NCI-H748 (cell line): ENCODE measurements at regions not wholly inside any gene's neighbourhood (a gene's known extent, or its start where the extent isn't known, plus 50 kb on each side); places are given as distances from the start of the nearest gene placed in this dataset.
A peak's percentile ranks its signal among the peaks of the same experiment; 100 is the strongest.
"Not testable (repeated sequence)": the region's sequence is repeated elsewhere in the genome, so short reads cannot be mapped to it uniquely, and the experiment has no call there.

Experiments
- DNase-seq: peaks from one replicate; lab custom pipeline; 2025; ENCODE audit not compliant: unreplicated experiment; lab: John Stamatoyannopoulos, UW

DNA sequence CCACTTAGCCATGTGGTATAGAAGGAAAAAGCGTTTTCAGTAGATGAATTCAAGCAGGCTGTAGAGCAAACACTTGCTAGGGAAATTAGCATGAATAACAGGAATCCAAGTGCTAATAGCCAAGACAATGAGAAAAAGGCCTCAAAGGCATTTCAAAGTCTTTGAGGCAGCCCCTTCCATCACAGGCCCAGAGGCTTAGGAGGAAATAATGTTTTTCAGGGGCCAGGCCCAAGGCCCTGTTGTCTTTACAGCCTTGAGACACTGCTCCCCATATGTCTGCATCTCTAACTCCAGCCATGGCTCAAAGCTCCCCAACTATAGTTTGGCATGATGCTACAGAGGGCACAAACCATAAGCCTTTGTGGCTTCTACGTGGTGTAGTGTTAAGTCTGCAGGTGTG is 563.5 kb downstream of the TAF11L14 start:
- no peak for DNase-seq

DNA sequence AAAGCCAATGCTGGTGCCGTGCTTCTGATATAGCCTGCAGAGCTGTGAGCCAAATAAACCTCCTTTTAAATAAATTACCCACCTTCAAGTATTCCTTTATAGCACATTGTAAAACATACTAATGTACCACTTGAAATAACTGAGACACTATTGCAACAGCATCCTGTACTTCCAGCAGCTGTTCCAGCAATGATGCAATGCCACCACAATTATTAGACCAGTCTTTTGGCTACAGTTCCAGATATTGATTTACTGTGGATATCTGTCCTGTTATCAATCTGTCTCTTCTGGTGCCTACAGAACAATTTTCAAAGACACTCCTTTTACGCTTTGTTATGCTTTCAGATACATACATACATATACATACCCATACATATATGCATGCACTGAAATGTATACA is 567.9 kb downstream of the TAF11L14 start:
- no peak for DNase-seq

DNA sequence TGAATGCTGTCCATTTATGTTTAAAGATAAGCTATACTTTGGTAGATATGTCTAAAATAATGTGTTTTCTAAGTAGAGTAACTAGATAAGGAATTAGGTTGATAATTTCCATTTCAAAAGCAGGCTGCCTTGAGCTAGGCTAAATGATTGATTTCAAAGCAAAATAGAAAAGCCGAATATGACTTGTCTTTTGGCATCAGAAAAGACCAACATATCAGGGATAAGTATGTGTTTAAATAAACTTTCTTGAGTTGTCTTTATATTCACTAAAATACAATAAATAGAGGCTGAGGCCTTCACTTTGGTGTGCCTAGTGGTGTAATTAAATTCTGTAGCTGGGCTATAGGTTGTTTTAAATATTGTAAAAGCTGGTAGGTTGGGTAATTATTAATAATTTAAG is 569.0 kb downstream of the TAF11L14 start:
- DNase-seq = no peak

DNA sequence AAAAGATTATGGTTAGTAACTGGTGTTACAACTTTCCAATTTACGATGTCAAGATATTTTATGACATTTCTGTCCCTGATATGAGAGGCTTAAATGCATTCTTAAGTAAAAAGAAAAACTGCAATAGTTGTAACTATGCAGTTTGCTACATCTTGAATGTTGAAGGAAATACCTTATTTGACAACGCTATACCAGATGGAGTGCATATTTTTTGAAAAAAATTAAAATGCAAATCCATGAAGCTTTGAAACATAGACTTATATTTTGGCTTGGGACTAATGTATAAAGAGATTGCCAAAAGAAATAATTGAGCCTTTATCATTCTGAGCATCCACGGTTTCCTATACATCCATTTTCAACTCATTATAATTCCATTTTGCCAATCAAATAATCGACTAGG is 579.4 kb downstream of the TAF11L14 start:
- DNase-seq = no peak

DNA sequence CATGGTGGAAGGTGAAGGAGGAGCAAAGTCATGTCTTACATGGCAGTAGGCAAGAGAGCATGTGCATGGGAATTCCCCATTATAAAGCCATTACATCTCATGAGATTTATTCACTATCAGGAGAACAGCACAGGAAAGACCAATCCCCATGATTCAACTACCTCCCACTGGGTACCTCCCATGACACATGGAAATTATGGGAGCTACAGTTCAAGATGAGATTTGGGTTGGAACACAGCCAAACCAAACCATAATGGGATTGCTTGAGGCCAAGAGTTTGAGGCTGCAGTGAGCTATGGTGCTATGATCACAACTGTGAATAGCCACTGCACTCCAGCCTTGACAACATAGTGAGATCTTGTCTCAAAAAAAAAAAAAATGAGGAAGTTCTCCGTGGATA is 581.8 kb downstream of the TAF11L14 start:
- no peak for DNase-seq

DNA sequence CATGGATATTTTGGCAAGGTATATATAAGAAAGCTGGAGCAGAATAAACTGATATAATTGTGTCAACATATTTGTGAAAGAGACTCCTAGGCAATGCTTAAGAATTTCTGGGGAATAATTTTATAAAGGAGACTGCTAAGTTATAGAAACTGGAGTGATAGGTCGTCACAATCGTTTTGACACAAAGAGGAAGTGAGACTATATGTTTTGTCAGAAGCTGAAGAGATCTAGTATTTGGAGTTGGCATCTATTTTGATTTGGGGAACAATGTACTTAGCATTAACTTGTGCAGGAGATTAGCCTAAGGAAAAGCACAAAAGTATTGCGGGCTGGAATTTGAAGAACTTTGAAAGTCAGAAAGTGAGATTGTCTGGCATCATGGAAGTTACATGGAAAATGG is 582.5 kb downstream of the TAF11L14 start:
- no peak for DNase-seq

DNA sequence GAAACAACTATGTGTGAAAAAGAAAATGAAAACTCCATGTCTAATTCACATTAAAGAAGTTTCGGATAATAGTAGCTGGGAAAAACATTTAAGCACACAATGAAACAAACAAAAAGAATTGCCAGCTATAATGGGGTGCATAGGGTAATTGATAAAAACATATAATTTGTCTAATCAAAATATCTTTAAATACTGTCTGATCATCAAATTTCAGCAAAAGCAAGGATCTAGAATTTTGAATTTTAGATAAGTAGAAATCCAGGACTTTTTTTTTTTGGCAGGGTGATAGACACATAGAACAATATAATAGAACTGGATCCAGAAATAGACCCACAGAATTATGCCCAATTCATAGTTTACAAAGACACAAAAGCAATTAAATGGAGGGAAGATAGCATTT is 585.0 kb downstream of the TAF11L14 start:
- no peak for DNase-seq

DNA sequence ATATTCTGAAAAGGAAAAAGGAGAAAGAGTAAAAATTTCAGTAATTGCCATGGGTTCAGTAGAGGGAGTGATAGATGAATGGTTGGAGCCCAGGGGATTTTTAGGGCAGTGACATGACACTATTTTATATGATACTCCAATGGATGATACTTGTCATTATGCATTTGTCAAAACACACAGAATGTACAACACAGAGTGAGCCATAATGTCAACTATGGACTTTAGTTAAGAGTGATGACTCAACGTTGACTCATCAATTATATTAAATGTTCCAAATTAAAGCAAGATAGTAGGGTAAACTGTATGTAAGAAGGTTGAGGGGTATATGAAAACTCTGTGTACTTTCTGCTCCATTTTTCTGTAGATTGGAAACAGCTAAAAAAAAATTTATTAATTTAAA is 586.4 kb downstream of the TAF11L14 start:
- DNase-seq = peak; percentile 51

DNA sequence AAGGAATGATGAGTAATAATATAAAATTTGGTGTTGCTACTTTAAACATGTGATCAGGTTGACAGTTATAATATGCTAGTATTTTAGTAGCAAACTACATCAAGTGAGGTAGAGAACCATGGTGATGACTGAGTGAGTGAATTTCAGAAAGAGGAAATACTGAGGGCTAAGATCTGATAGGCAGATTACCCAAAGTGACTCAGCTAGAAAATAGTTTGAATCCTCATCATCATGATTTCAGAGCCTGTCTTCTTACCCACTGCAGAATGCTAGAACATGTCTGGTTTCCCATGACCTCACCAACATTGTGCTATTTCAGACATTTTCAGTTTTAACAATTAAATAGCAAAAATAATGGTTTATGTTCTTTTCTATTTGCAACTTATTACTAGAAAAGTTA is 602.1 kb downstream of the TAF11L14 start:
- no peak for DNase-seq

DNA sequence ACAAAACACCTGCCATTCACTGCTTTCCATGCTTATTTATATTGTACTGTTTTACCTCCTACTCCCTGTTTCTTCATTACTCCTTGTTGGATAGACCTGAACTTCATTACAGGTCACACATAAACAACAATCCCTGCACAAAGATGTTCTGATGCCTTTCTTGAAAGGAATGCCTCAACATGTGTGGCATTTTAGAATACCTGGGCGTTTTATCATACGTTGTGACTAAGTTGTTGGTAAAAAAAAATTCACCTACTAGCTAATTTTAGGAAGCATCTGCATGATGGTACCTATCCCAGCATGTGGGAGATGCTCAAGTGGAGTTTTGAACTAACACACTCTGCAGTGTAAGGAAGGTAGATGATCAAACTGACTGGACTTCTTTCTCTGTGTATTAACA is 604.1 kb downstream of the TAF11L14 start:
- no peak for DNase-seq

DNA sequence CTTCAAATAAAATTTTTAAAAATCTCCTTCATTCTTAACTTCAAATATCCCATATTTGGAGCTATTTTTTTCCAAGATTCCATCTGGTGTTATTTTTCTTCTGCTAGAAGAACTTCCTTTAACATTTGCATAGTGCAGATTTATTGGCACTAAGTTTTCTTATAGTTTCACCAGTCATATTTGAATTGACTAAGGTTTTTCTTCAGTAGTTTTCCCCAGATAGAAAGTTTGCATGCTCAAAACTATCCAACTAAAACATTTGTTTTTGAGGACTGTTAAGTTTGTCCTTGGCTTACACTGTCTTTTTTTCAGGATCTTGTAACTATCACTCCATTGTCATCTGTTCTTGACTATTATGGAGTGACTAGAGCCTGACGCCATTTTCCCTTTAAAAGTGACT is 606.7 kb downstream of the TAF11L14 start:
- no peak for DNase-seq

DNA sequence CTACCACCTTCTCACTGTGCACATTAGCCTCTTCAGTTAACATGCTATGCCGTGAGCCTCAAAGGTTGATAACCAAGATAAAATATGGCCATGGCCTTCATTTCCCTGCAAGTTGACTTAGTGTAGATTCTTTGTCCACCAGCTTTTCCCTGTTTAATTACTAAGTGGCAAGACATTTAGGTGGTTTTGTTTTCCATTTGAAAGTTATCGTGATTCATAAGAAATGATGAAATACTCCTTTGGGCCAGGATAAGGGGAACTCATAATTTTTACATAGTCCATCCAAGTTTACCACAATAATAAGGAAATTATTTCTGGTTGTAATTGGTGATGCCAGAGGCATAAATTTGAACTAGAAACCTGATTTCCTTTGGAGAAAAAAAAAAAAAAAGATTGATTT is 609.6 kb downstream of the TAF11L14 start:
- DNase-seq = no peak

DNA sequence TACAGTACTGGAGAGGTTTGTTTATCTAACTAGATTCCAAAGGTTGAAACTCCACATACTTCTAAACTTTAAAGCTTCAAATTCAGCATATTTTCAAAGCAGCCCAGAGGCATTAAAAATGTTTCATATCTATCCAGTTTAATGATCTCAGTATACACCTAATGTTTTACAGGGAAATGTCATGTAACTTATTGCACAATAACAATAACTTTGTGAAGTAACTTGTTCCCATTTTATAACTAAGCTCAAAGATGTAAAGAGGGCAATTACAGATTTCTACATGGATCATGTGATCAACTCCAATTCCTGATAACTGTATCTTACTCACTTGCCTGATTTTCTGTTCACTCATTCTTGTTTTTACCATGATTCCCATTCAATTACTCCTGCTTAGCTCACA is 610.0 kb downstream of the TAF11L14 start:
- no peak for DNase-seq

DNA sequence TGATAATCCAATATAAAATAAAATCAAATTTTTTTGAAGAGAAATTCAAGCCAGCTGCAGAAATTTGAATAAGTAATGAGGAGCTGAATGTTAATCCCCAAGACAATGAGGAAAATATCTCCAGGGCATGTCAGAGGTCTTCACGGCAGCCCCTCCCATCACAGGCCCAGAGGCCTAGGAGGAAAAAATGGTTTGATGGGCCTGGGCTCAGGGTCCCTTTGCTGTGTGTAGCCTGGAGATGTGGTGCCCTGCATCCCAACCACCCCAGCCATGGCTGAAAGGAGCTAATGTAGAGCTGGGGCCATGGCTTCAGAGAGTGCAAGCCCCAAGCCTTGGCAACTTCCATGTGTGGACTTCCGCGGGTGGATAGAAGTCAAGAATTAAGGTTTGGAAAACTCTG is 618.3 kb downstream of the TAF11L14 start:
- DNase-seq = no peak

DNA sequence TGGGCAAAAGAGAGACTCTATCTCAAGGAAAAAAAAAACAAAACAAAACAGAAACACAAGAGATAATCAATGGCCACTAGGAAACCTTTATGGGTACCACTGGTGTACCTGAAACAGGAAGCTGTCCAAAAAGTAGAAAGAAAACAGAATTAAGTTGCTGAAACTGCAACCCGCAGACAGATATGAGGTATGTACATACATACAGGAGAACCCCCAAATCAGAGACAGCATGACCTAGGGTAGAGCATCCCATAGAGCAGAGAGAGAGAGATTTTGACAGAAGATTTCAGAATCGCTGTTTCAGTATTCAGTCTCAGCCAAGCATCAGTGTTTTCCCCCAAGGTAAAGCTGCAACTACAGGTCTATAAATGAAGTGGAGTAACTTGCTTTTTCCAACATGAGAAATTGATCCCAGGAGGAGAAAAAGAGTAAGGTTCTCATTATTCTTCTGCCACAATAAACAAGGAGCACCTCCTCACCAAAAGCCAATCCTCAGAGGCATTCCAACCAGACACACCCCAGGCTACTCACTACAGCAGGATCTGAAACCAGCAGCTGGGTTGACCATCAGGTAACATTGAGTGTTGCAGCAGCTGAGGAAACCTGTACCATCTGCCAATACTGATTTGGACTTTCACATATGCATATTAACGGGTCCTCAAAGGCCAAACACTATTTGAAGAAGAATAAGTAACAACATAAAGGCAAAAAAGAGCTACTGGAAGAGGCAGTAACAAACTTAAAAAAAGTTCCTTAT is 630.0 kb downstream of the TAF11L14 start:
- DNase-seq = no peak

DNA sequence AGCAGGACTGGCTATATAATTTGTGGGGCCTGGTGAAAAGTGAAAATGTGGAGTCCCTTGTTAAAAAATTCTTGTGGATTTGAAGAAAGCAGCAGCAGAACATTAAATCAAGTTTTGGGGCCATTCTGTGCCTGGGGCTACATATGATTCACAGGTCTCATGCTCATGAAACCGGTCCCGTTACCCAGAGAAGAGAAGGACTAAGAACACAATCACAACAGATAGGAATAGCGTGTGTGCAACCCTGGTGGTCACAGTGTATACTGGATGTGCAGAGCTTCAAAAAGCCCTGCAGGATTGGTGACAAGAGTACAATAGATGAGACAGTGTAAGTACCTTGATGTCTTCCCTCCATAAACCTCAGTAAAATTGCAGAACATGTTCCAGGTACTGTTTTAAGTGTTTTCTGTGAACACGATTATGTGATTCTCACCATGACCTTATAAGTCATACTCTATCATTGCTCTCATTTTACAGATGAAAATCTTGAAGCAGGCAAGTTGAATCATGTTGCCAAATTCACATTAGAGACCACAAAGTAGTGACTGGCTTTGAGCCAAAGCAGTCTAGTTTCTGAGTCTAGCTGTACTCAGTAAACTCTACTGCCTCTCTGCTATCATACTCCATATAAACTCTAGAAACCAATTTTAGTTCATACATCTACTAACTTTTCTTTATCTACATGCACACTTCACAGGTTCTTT is 636.5 kb downstream of the TAF11L14 start:
- no peak for DNase-seq

DNA sequence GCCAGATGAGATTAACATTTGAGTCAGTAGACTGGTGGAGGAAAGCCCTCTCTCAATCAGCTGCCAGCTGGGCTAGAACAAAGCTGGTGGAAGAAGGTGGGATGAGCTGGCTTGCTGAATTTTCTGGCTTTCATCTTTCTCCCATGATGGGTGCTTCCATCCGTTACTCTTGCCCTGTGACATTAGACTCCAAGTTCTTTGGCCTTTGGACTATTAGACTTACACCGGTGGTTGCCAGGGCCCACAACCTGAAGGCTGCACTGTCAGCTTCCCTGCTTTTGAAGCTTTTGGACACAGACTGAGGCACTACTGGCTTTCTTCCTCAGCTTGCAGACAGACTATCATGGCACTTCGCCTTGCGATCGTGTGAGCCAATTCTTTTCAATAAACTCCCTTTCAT is 642.7 kb downstream of the TAF11L14 start:
- DNase-seq = no peak

DNA sequence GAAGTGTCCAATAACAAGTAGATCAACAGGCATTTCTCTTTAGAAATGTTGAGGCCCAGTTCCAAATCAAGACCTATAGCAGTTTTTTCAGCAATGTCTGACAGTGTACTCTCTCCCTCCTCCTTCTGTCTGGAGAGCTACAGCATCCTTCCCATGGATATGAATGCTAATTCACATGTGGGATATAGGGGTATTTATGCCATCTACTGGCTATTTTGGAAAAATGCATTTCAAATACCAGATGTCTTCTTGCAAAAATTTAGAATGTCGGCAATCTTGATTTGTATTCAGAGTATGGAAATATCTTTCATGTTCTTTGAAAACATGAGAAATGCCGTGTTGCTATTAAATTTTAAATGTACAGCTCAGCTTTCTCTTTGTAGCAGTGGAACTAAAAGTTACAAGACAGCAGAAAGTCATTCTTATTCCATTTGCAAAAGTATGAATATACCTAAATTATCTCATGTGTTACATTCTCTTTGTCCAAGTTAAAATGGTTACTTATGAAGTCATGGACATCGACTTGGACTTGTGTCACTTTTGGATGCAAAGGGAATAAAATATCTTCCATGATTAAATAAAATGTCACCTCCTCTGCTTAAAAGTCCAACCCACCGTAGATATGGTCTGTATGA is 647.8 kb downstream of the TAF11L14 start:
- DNase-seq = peak; percentile 95

DNA sequence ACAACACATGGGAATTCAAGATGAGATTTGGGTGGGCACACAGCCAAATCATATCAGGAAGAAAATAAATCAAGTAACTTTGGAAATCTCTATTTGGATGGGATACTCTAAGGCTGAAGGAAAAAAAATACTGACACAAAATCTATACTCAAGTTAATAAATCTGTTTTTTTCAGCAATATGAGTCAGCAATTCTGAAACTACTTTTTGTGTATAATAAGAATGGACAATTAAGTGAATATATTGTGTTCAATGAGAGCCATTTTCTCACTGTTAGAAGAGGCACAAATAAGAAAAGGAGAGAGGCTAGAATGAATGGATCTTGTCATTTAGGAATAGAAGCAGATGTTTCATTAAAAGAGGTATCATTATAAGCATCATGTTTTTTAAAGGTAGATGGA is 651.0 kb downstream of the TAF11L14 start:
- DNase-seq = no peak

DNA sequence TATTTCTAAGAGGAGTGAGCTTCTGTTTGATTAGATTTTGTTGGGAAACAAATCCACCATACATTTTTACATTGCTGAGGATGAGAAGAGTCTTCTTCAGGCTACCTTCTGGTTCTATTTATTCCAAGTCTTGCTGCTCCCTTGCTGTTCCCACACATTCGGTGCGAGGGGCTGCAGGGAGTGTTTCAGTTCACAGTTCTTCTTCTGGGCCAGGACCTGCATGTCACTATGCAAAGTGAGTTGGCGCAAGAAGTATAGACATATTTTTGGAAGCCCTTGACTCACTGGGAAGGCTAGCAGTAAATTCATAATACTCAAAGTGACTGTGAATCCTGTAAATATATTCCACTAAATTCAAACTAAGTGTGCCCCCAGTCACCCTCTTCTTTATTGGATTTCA is 657.9 kb downstream of the TAF11L14 start:
- no peak for DNase-seq

DNA sequence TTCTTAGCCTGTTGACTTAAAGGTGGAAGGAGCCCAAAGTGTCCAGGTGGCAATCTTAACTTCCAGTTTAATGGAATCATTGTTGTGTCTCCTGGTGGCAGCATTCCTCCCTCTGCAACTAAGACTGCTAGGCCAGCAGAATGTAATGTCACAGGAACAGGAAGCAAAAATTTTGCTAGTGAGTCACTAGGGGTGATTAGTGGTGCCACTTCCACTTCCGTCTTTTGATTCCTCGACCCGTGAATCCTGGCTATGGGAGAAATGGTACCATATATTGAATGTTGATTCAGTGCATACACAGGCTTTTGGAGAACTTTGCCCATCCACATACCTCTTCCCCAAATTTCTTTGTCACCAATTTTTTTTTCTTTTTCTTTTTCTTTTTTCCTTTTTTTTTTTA is 661.4 kb downstream of the TAF11L14 start:
- DNase-seq = not testable (repeated sequence)

DNA sequence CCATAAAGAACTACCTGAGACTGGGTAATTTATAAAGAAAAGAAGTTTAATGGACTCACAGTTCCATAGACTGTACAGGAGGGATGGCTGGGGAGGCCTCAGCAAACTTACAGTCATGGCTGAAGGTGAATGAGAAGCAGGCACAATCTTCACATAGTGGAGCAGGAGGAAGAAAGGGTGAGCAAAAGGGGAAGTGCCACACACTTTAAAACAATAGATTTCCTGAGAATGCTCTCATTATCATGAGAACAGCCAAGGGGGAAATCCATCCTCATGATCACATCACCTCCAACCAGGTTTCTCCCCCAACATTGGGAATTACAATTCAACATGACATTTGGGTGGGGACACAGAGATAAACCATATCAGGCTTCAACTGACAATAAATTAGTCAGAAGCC is 664.9 kb downstream of the TAF11L14 start:
- DNase-seq = no peak
